HepG2 (cell line): ENCODE measurements at regions not wholly inside any gene's neighbourhood (a gene's known extent, or its start where the extent isn't known, plus 50 kb on each side); places are given as distances from the start of the nearest gene placed in this dataset.

ENCODE experiments used
- ATAC-seq: fragments of 200-7000 bp; cut with Tn5 transposase; 3 replicates; pipeline ENCODE4 v1.9.1; 2020; ENCODE audit warnings: mild to moderate bottlenecking, moderate library complexity
- BruUV-seq: library from RNA; stranded (reverse); fragments of 400-500 nt; replicated peaks from 2 replicates; lab custom pipeline; 2021; lab: Mats Ljungman, UMichigan
- CTCF ChIA-PET: fragments of 300-600 bp; formaldehyde crosslinking; extraction: SDS; loops from one replicate; lab custom pipeline; 2021; ENCODE audit warnings: low total read pairs, inconsistent platforms, low intra/inter-chr PET ratio; lab: Yijun Ruan, JAX
- POLR2A ChIA-PET: fragments of 350-600 bp; sonication (Branson Sonifier 250); formaldehyde crosslinking; loops from one replicate; lab custom pipeline; 2020; ENCODE audit warnings: antibody characterized with exemption, inconsistent platforms; lab: Yijun Ruan, JAX
- DNase-seq: peaks from one replicate; pipeline ENCODE4 v3.0.0-alpha.2; 2015; ENCODE audit warnings: low spot score
- FAIRE-seq: peaks from 3 replicates; lab custom pipeline; 2011; peaks lifted over from hg19 to GRCh38; lab: Jason Lieb, UNC
- H2AFZ ChIP-seq: one replicate; pipeline ENCODE4 v1.6.1; 2011; ENCODE audit warnings: low read length, inconsistent platforms
- H3K27ac ChIP-seq: fragments of 300-600 bp; 3 replicates; pipeline ENCODE4 v1.8.0; 2011; ENCODE audit warnings: mixed run types, mild to moderate bottlenecking, mixed read lengths, low read length, inconsistent platforms; ENCODE audit not compliant: insufficient read depth; ENCODE audit errors: extremely low read length
- H3K27me3 ChIP-seq, 2 experiments: fragments of 200-600 bp in 1 of 2; 2 replicates in 1 of 2; 3 replicates in 1 of 2; pipeline versions ENCODE4 v1.6.0 to v1.8.0; 2011; ENCODE audit warnings: low read length in 2 of 2, mild to moderate bottlenecking in 2 of 2, moderate library complexity in 2 of 2, inconsistent platforms in 1 of 2; ENCODE audit not compliant: insufficient read depth in 2 of 2, control insufficient read depth in 1 of 2
- H3K36me3 ChIP-seq, 2 experiments: fragments of 200-600 bp in 1 of 2; replicated peaks in 1 of 2; 2 replicates in 1 of 2; 3 replicates in 1 of 2; pipeline versions ENCODE4 v1.5.1 to v1.8.0; 2011; ENCODE audit warnings: low read length in 2 of 2, inconsistent platforms in 1 of 2; ENCODE audit not compliant: insufficient read depth in 2 of 2, control insufficient read depth in 1 of 2
- H3K4me1 ChIP-seq: 2 replicates; pipeline ENCODE4 v1.5.1; 2012; ENCODE audit warnings: low read length, inconsistent platforms; ENCODE audit not compliant: insufficient read depth
- H3K4me2 ChIP-seq: 2 replicates; pipeline ENCODE4 v1.6.0; 2011; ENCODE audit warnings: low read depth, low read length, inconsistent platforms
- H3K4me3 ChIP-seq, 3 experiments: fragments of 200-600 bp in 1 of 3; sonication (generic), shearing (Covaris generic) in 1 of 3; replicated peaks in 1 of 3; 2 replicates each; pipeline ENCODE4 v1.5.1; 2011 to 2016; ENCODE audit warnings: low read length in 3 of 3, inconsistent platforms in 2 of 3, low read depth in 2 of 3, mild to moderate bottlenecking in 2 of 3, control low read depth in 1 of 3, mixed read lengths in 1 of 3; ENCODE audit not compliant: insufficient read depth in 1 of 3
- H3K79me2 ChIP-seq: one replicate; pipeline ENCODE4 v1.6.1; 2011; ENCODE audit warnings: low read length, inconsistent platforms; ENCODE audit not compliant: insufficient read depth
- H3K9ac ChIP-seq: 2 replicates; pipeline ENCODE4 v1.6.0; 2011; ENCODE audit warnings: mild to moderate bottlenecking, low read depth, low read length, inconsistent platforms; ENCODE audit not compliant: insufficient read depth
- H3K9me3 ChIP-seq: 2 replicates; pipeline ENCODE4 v1.5.1; 2012; ENCODE audit warnings: mild to moderate bottlenecking, low read length
- H4K20me1 ChIP-seq: 2 replicates; pipeline ENCODE4 v1.6.0; 2011; ENCODE audit warnings: inconsistent platforms, mild to moderate bottlenecking, low read length, moderate library complexity; ENCODE audit not compliant: insufficient read depth
- ARHGAP35 ChIP-seq: sonication (generic); formaldehyde crosslinking; IDR thresholded peaks from 2 replicates; pipeline ENCODE4 v1.9.0; 2022; ENCODE audit warnings: mild to moderate bottlenecking, inconsistent platforms, moderate library complexity, missing genetic modification reagents, borderline replicate concordance
- EED ChIP-seq: sonication (generic); formaldehyde crosslinking; IDR thresholded peaks from 2 replicates; pipeline ENCODE4 v1.5.0; 2020; ENCODE audit warnings: mild to moderate bottlenecking, missing genetic modification reagents
- KDM1A ChIP-seq: IDR thresholded peaks from 2 replicates; pipeline ENCODE4 v1.6.1; 2016; ENCODE audit warnings: missing compliant biosample characterization
- YEATS2 ChIP-seq: sonication (generic); formaldehyde crosslinking; IDR thresholded peaks from 2 replicates; pipeline ENCODE4 v1.4.0; 2020; ENCODE audit warnings: missing genetic modification reagents, borderline replicate concordance
- ZFP37 ChIP-seq: sonication (generic); formaldehyde crosslinking; IDR thresholded peaks from 2 replicates; pipeline ENCODE4 v1.4.0; 2020; ENCODE audit warnings: missing genetic modification reagents, borderline replicate concordance
- ZNF446 ChIP-seq: sonication (generic); formaldehyde crosslinking; IDR thresholded peaks from 2 replicates; pipeline ENCODE4 v1.5.0; 2020; ENCODE audit warnings: mild to moderate bottlenecking, missing genetic modification reagents
- WGBS: methylation state at CpG from one replicate; pipeline ENCODE4 v1.1.6; 2017; ENCODE audit warnings: low lambda C conversion rate; 5-methylcytosine and 5-hydroxymethylcytosine counted together
- in situ Hi-C: cut with HindIII; loops from 2 replicates; pipeline ENCODE4 v1.10.0; 2017; ENCODE audit warnings: low pct_unique_long_range_greater_than_20kb; ENCODE audit not compliant: extremely low pct_ligation_motif_present
- intact Hi-C: fragments of 100-400 bp; cut with micrococcal nuclease; formaldehyde crosslinking; loops from one replicate; pipeline ENCODE4 v1.10.0; 2022; ENCODE audit not compliant: unreplicated experiment
- TF ChIP-seq, protein P1 (sequence below): sonication (generic); formaldehyde crosslinking; IDR thresholded peaks from 2 replicates; pipeline ENCODE4 v1.8.1; 2023; ENCODE audit warnings: mild to moderate bottlenecking, moderate library complexity, missing genetic modification reagents
- TF ChIP-seq, protein P2 (sequence below): sonication (generic); formaldehyde crosslinking; conservative IDR thresholded peaks from 2 replicates; pipeline ENCODE4 v1.8.1; 2023; ENCODE audit warnings: missing genetic modification reagents

DNA sequence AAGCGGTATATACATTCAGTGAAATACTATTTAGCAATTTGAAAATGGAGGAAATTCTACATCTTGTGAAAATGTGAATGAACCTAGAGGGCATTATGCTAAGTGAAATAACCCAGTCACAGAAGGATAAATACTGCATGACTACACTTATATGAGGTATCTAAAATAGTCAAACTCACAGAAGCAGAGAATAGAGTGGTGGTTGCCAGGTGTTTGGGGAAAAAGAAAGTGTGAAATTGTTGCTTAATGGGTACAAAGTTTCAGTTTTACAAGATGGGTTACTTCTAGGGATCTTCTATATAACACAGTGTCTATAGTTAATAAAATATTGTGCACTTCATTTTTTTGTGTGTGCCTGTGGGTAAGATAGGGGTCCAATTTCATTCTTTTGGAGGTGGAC is 1152.0 kb downstream of the EPHA7 start:
- no peak for FAIRE-seq
- no peak overlapping the region for H3K4me2 ChIP-seq
- ATAC-seq: no peak
- intact Hi-C loops: no loop called here
- no peak for DNase-seq
- H3K36me3 ChIP-seq: no peaks in the 10 kb centered on the region
- 2% methylated on average over 1 of the region's 1 CpG for WGBS
- H3K27me3 ChIP-seq: no peaks in the 10 kb centered on the region
- no peak overlapping the region for H2AFZ ChIP-seq
- TF ChIP-seq, protein P1, sequence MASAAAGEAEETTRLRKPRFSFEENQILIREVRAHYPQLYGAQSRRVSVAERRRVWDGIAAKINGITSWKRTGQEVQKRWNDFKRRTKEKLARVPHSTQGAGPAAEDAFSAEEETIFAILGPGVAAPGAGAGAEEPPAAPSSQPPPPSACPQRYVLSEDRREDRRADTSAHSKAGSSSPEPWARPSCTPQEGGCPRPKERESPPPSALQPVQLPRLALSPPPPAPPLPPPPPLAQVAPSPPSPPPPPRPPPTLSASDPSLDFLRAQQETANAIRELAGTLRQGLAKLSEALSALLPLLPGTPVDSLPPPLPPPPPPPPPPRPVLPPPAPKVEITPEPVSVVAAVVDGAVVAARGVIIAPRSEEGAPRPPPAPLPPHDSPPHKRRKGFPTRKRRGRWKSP: no peak
- TF ChIP-seq ZNF446: no peak
- TF ChIP-seq EED (CRISPR knock-in tag): no peak
- no peak for TF ChIP-seq ARHGAP35 (CRISPR knock-in tag)
- TF ChIP-seq KDM1A: no peak
- no peak for TF ChIP-seq YEATS2
- TF ChIP-seq, all 625 proteins: peak for 0
- ChIA-PET POLR2A (no interaction called here), CTCF (no interaction called here)
- no peaks in the 10 kb centered on the region for H3K4me1 ChIP-seq
- H3K4me3 ChIP-seq: no peak overlapping the region
- H3K27ac ChIP-seq: no peak overlapping the region
- BruUV-seq: no TSS peak
- no peaks in the 10 kb centered on the region for H3K9me3 ChIP-seq
- H4K20me1 ChIP-seq: no peaks in the 10 kb centered on the region
- H3K79me2 ChIP-seq: no peaks in the 10 kb centered on the region
- in situ Hi-C loops: no loop called here
- H3K9ac ChIP-seq: no peak overlapping the region

DNA sequence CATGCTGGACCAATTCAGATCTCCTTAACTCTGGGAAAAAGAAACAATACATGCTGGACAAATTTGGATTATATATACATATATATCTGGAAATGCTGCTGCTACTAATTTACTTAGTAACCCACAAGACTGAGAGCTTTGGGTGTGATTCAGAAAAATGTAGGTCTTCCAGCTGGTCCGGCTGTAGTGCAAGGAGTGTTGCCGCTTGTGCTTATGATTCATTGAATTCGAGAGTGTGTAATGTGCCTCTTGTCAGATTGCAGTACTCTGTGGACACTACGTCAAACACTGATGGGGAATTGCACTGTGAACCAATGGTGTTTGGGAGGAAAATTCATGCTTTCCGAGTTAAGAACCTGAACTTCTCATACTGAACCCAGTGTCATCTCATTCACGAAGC is 1155.5 kb downstream of the EPHA7 start:
- Histone ChIP-seq H2AFZ (no peak overlapping the region), H4K20me1 (no peaks in the 10 kb centered on the region), H3K27ac (no peak overlapping the region), H3K4me3 (no peak overlapping the region), H3K4me1 (no peaks in the 10 kb centered on the region), H3K36me3 (no peaks in the 10 kb centered on the region), H3K79me2 (no peaks in the 10 kb centered on the region), H3K4me2 (no peak overlapping the region), H3K27me3 (no peaks in the 10 kb centered on the region), H3K9me3 (no peaks in the 10 kb centered on the region), H3K9ac (no peak overlapping the region)
- POLR2A ChIA-PET: no interaction called here
- CTCF ChIA-PET: no interaction called here
- DNase-seq (no peak), FAIRE-seq (no peak), ATAC-seq (no peak)
- intact Hi-C loops (no loop called here), in situ Hi-C loops (no loop called here)
- BruUV-seq: no TSS peak
- WGBS: 2% methylated on average over 6 of the region's 6 CpGs
- TF ChIP-seq, protein P2, sequence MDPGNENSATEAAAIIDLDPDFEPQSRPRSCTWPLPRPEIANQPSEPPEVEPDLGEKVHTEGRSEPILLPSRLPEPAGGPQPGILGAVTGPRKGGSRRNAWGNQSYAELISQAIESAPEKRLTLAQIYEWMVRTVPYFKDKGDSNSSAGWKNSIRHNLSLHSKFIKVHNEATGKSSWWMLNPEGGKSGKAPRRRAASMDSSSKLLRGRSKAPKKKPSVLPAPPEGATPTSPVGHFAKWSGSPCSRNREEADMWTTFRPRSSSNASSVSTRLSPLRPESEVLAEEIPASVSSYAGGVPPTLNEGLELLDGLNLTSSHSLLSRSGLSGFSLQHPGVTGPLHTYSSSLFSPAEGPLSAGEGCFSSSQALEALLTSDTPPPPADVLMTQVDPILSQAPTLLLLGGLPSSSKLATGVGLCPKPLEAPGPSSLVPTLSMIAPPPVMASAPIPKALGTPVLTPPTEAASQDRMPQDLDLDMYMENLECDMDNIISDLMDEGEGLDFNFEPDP (CRISPR knock-in tag): no peak
- TF ChIP-seq ZFP37 (CRISPR knock-in tag): no peak
